ENCODE measurements at regions not wholly inside any gene's neighbourhood (a gene's known extent, or its start where the extent isn't known, plus 50 kb on each side); places are given as distances from the start of the nearest gene placed in this dataset.

DNA sequence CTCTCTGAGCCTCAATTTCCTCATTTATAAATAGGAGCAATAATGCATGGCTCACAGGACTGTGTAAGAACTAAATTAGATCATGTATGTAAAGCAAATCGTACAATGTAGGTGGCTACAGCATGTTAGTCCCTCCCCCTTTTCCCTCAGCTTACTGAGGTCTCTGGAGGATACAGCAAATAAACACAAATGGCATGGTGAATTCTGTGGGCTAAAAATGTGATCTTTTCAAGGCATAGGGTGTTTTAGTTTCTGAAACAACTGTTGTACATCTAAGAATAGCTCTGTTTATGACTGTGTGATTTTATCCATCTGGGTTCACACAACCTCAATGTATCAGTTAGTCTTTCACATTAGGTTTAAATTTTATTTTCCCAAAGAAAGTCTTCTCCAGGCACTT lies 121.2 kb upstream of the PLEKHG7 start (continued):
- TF ChIP-seq ZNF462 (CRISPR knock-in tag; IDR thresholded peaks at IDR 0.05) (no peak), ZNF331 (CRISPR knock-in tag; IDR thresholded peaks at IDR 0.05; ENCODE audit: low read depth) (no peak), NANOG (IDR thresholded peaks at IDR 0.05; ENCODE audit: borderline replicate concordance) (no peak)

GRCh38 chr12:92574911-92575570 lies 127.7 kb upstream of the PLEKHG7 start:
- Histone ChIP-seq H3K79me2 (replicated peaks; ENCODE audit: insufficient read depth) (no peaks in the 10 kb centered on the region), H2AFZ (peak overlapping the region; percentile 76), H3K9me2 (ENCODE audit: insufficient read depth) (no peaks in the 10 kb centered on the region), H4K20me1 (replicated peaks; ENCODE audit: insufficient read depth) (no peaks in the 10 kb centered on the region), H3K27me3 (ENCODE audit: insufficient read depth) (no peaks in the 10 kb centered on the region), H3K4me1 (ENCODE audit: insufficient read depth) (0 out of 2 replicates have a peak, but pooled peaks cover 5% of the 10 kb centered on the region), H3F3A (replicated peaks; ENCODE audit: low read depth) (no peaks in the 10 kb centered on the region), H3K36me3 (ENCODE audit: insufficient read depth) (no peaks in the 10 kb centered on the region), H3K4me2 (no peak overlapping the region), H3K4me3 (no peak overlapping the region), H3K27ac (ENCODE audit: low read depth) (no peak overlapping the region)
- 0 out of 3 replicates have a peak, but pooled peaks cover 4% of the 10 kb centered on the region for H3K9me3 Mint-ChIP-seq
- H3K4me1 Mint-ChIP-seq, result no peaks in the 10 kb centered on the region
- no peak for TF ChIP-seq ZNF114 (CRISPR knock-in tag; IDR thresholded peaks at IDR 0.05)
- no peak overlapping the region for H3K4me3 Mint-ChIP-seq
- DNase-seq (ENCODE audit: low spot score), result no peak
- no peaks in the 10 kb centered on the region for H3K27me3 Mint-ChIP-seq (ENCODE audit: insufficient read depth, low read depth, poor library complexity)
- H3K36me3 Mint-ChIP-seq (ENCODE audit: low read depth), result no peaks in the 10 kb centered on the region
- no peak for ATAC-seq
- no peak overlapping the region for H3K27ac Mint-ChIP-seq

Data from GM23338 (cell line).